Neural progenitor cell (in vitro differentiated cells): ENCODE measurements at regions not wholly inside any gene's neighbourhood (a gene's known extent, or its start where the extent isn't known, plus 50 kb on each side); places are given as distances from the start of the nearest gene placed in this dataset.

Experiments used
- DNase-seq: peaks from one replicate; pipeline ENCODE4 v3.0.0-alpha.2; 2016; ENCODE audit warnings: low spot score
- H2AFZ ChIP-seq: fragments of 200-600 bp; sonication (generic); replicated peaks from 2 replicates; pipeline ENCODE4 v1.6.1; 2016; ENCODE audit warnings: antibody characterized with exemption
- H3F3A ChIP-seq: fragments of 200-600 bp; sonication (generic); 2 replicates; pipeline ENCODE4 v1.6.1; 2016; ENCODE audit warnings: antibody characterized with exemption, low read depth
- H3K27ac ChIP-seq: fragments of 200-600 bp; sonication (generic); 2 replicates; pipeline ENCODE4 v1.5.1; 2016; ENCODE audit warnings: mild to moderate bottlenecking
- H3K27me3 ChIP-seq: fragments of 200-600 bp; sonication (generic); 2 replicates; pipeline ENCODE4 v1.6.1; 2016; ENCODE audit warnings: mild to moderate bottlenecking, moderate library complexity
- H3K36me3 ChIP-seq: fragments of 200-600 bp; sonication (generic); 2 replicates; pipeline ENCODE4 v1.5.1; 2016
- H3K4me1 ChIP-seq: fragments of 200-600 bp; sonication (generic); 2 replicates; pipeline ENCODE4 v1.6.1; 2016; ENCODE audit warnings: mixed run types
- H3K4me2 ChIP-seq: fragments of 200-600 bp; sonication (generic); 2 replicates; pipeline ENCODE4 v1.6.1; 2016
- H3K4me3 ChIP-seq: fragments of 200-600 bp; sonication (generic); 2 replicates; pipeline ENCODE4 v1.5.1; 2016
- H3K79me2 ChIP-seq: fragments of 200-600 bp; sonication (generic); 2 replicates; pipeline ENCODE4 v1.6.1; 2016; ENCODE audit warnings: low read depth
- H3K9ac ChIP-seq: fragments of 200-600 bp; sonication (generic); 2 replicates; pipeline ENCODE4 v1.6.1; 2016
- H3K9me3 ChIP-seq: fragments of 200-600 bp; sonication (generic); 2 replicates; pipeline ENCODE4 v1.5.1; 2016; ENCODE audit warnings: low read depth
- H4K20me1 ChIP-seq: fragments of 200-600 bp; sonication (generic); 2 replicates; pipeline ENCODE4 v1.6.1; 2016; ENCODE audit warnings: low read depth
- H3K27ac Mint-ChIP-seq: 3 replicates; pipeline ENCODE4 v1.8.0; 2021; ENCODE audit warnings: mixed read lengths
- H3K27me3 Mint-ChIP-seq: 2 replicates; pipeline ENCODE4 v1.8.0; 2022; ENCODE audit warnings: low read depth, mild to moderate bottlenecking, inconsistent platforms, moderate library complexity, mixed read lengths; ENCODE audit not compliant: insufficient read depth
- H3K36me3 Mint-ChIP-seq: 3 replicates; pipeline ENCODE4 v1.8.0; 2021; ENCODE audit warnings: mixed read lengths
- H3K4me1 Mint-ChIP-seq: 3 replicates; pipeline ENCODE4 v1.8.0; 2021; ENCODE audit warnings: mixed read lengths
- H3K4me3 Mint-ChIP-seq: 3 replicates; pipeline ENCODE4 v1.8.0; 2021; ENCODE audit warnings: mild to moderate bottlenecking, moderate library complexity, mixed read lengths
- H3K9me3 Mint-ChIP-seq: 3 replicates; pipeline ENCODE4 v1.8.0; 2020; ENCODE audit warnings: mixed read lengths
- EZH2 ChIP-seq: fragments of 200-600 bp; sonication (generic); IDR thresholded peaks from 2 replicates; pipeline ENCODE4 v1.6.1; 2017; ENCODE audit warnings: antibody characterized with exemption, mild to moderate bottlenecking, moderate library complexity
- EZH2phosphoT487 ChIP-seq: fragments of 200-600 bp; sonication (generic); IDR thresholded peaks from 2 replicates; pipeline ENCODE4 v1.6.1; 2017; ENCODE audit warnings: antibody characterized with exemption
- TF ChIP-seq, protein P1 (sequence below): fragments of 200-600 bp; sonication (generic); IDR thresholded peaks from 2 replicates; pipeline ENCODE4 v1.5.1; 2017; ENCODE audit warnings: antibody characterized with exemption, mild to moderate bottlenecking

DNA sequence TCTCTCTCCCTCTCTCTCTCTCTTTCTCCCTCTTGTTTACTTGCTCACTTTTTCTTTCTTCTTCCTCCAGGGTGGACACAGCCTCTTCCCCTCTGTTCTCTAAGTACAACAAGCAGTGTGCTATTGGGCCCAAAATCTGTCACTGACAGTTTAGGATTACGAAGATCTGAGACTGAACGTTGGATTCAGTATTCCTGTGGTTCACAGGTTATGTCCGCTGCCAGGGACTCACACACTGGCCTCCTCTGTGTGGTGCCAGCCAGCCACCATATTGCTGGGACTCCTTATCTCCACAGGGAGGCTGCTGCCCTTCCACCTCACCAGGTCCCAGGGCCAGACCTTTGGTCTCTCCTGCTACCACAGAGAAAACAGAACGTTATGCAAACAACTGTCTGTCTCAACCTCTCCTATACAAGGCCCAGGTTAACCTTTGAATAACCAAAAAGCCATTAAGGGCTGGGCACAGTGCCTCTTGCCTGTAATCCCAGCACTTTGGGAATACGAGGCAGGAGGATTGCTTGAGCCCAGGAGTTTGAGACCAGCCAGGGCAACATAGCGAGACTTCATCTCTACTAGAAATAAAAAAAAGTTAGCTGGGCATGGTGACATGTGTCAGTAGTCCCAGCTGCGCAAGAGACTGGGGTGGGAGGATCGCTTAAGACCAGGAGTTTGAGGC is 171.9 kb upstream of the RAB4A start:
- Histone ChIP-seq H2AFZ (no peak overlapping the region), H3K36me3 (no peaks in the 10 kb centered on the region), H3K4me3 (no peak overlapping the region), H4K20me1 (no peaks in the 10 kb centered on the region), H3F3A (peaks cover 2% of the 10 kb centered on the region), H3K27me3 (no peaks in the 10 kb centered on the region), H3K4me2 (no peak overlapping the region), H3K27ac (no peak overlapping the region), H3K79me2 (no peaks in the 10 kb centered on the region), H3K9me3 (peaks cover 4% of the 10 kb centered on the region), H3K9ac (no peak overlapping the region), H3K4me1 (peaks cover 7% of the 10 kb centered on the region)
- Mint-ChIP-seq H3K36me3 (no peaks in the 10 kb centered on the region), H3K27me3 (peaks cover 7% of the 10 kb centered on the region), H3K9me3 (peaks cover 10% of the 10 kb centered on the region), H3K4me3 (no peak overlapping the region), H3K4me1 (peaks cover 15% of the 10 kb centered on the region), H3K27ac (no peak overlapping the region)
- DNase-seq: no peak
- TF ChIP-seq EZH2 (no peak), EZH2phosphoT487 (no peak)
- TF ChIP-seq, protein P1, sequence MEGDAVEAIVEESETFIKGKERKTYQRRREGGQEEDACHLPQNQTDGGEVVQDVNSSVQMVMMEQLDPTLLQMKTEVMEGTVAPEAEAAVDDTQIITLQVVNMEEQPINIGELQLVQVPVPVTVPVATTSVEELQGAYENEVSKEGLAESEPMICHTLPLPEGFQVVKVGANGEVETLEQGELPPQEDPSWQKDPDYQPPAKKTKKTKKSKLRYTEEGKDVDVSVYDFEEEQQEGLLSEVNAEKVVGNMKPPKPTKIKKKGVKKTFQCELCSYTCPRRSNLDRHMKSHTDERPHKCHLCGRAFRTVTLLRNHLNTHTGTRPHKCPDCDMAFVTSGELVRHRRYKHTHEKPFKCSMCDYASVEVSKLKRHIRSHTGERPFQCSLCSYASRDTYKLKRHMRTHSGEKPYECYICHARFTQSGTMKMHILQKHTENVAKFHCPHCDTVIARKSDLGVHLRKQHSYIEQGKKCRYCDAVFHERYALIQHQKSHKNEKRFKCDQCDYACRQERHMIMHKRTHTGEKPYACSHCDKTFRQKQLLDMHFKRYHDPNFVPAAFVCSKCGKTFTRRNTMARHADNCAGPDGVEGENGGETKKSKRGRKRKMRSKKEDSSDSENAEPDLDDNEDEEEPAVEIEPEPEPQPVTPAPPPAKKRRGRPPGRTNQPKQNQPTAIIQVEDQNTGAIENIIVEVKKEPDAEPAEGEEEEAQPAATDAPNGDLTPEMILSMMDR: no peak

DNA sequence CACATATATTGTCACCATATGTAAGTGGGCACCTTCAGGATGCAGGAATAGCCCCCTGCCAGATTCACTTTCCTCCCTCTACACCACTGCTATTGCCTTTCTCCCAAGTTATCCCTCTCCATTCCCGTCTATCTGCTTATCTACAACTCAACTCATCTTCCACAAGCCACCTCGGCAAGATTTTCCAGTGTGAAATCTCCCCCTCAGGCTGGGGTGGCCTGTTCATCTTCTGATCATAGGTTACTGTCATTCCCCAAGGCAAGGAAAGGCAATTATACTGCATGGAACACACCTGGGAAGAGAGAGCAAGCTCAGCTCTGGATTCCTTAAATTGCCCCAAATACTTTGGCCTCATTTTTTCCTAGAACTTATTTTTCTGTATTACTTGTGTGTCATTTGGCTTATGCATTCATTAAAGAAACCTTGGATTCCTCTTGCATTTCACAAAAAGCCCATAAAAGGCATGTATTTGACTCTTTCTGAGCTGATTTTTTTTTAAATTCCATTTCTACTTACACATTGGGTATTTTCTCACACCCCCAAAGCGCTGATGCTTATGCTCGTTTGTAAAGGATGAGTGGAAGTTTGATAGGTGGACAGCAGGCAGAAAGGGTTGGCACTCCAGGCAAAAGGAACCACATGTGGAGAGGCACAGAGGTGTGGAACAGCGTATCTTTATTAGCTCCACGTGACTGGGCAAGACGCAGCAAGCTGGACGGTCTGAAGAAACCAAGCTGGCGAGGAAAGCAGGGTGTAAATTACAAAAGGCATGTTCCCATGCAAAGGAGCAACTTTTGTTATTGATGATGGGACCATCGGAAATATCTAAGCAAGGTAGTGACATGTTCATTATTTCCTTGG is 169.7 kb upstream of the RAB4A start:
- Histone ChIP-seq H3K9me3 (no peaks in the 10 kb centered on the region), H4K20me1 (no peaks in the 10 kb centered on the region), H3K4me1 (peaks cover 7% of the 10 kb centered on the region), H3K27me3 (no peaks in the 10 kb centered on the region), H3K27ac (no peak overlapping the region), H3K4me3 (no peak overlapping the region), H3K36me3 (no peaks in the 10 kb centered on the region), H3F3A (no peaks in the 10 kb centered on the region), H3K4me2 (no peak overlapping the region), H3K9ac (no peak overlapping the region), H2AFZ (no peak overlapping the region), H3K79me2 (no peaks in the 10 kb centered on the region)
- H3K4me3 Mint-ChIP-seq: no peak overlapping the region
- peaks cover 6% of the 10 kb centered on the region for H3K9me3 Mint-ChIP-seq
- no peak for DNase-seq
- H3K4me1 Mint-ChIP-seq: peaks cover 18% of the 10 kb centered on the region
- peaks cover 8% of the 10 kb centered on the region for H3K27me3 Mint-ChIP-seq
- no peak overlapping the region for H3K27ac Mint-ChIP-seq
- no peaks in the 10 kb centered on the region for H3K36me3 Mint-ChIP-seq
- TF ChIP-seq, protein P1: no peak
- TF ChIP-seq EZH2 (no peak), EZH2phosphoT487 (no peak)

DNA sequence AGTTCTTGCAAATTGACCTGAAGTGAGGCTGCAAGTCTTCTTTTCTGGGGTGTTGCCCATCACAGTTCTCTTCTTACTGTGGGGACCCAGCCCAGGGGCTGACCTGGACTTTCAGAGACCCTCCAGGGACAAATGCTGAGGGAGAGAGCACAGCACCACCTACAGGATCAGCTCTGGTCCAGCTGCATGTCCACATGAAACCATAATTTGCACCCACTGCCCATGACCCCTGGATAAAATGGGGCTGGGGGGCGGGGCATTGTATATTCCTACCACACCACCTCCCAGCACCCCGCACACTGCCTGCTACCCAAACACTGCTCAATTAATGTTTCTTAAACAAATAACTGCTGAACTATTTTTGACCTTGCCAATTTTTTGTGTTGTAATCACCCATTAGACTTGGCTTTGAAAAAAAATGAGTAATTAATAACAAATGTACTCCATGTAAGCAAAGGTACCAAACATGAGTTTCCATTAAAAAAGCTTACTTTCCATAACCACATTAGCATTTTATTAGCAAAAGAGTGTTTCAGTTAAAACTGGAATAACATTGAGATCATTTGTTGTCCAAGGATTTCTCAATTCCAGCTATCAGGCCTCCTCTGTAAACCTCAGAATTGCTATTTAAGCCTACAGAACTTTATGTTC is 168.0 kb upstream of the RAB4A start:
- H3K27ac ChIP-seq: no peak overlapping the region
- H3K27me3 Mint-ChIP-seq: peaks cover 13% of the 10 kb centered on the region
- peaks cover 2% of the 10 kb centered on the region for H3K9me3 Mint-ChIP-seq
- H3K9me3 ChIP-seq: no peaks in the 10 kb centered on the region
- no peaks in the 10 kb centered on the region for H3K36me3 Mint-ChIP-seq
- no peaks in the 10 kb centered on the region for H3F3A ChIP-seq
- no peak overlapping the region for H3K4me3 Mint-ChIP-seq
- no peak overlapping the region for H3K27ac Mint-ChIP-seq
- no peaks in the 10 kb centered on the region for H3K79me2 ChIP-seq
- no peak overlapping the region for H3K9ac ChIP-seq
- H3K4me1 ChIP-seq: peaks cover 10% of the 10 kb centered on the region
- no peak overlapping the region for H3K4me2 ChIP-seq
- peaks cover 29% of the 10 kb centered on the region for H3K4me1 Mint-ChIP-seq
- H3K36me3 ChIP-seq: no peaks in the 10 kb centered on the region
- no peak overlapping the region for H2AFZ ChIP-seq
- H3K27me3 ChIP-seq: no peaks in the 10 kb centered on the region
- H3K4me3 ChIP-seq: no peak overlapping the region
- no peaks in the 10 kb centered on the region for H4K20me1 ChIP-seq
- no peak for TF ChIP-seq EZH2
- TF ChIP-seq EZH2phosphoT487: no peak
- TF ChIP-seq, protein P1: peak; percentile 57
- DNase-seq: peak; percentile 50
